ENCODE measurements at regions not wholly inside any gene's neighbourhood (a gene's known extent, or its start where the extent isn't known, plus 50 kb on each side); places are given as distances from the start of the nearest gene placed in this dataset.

DNA sequence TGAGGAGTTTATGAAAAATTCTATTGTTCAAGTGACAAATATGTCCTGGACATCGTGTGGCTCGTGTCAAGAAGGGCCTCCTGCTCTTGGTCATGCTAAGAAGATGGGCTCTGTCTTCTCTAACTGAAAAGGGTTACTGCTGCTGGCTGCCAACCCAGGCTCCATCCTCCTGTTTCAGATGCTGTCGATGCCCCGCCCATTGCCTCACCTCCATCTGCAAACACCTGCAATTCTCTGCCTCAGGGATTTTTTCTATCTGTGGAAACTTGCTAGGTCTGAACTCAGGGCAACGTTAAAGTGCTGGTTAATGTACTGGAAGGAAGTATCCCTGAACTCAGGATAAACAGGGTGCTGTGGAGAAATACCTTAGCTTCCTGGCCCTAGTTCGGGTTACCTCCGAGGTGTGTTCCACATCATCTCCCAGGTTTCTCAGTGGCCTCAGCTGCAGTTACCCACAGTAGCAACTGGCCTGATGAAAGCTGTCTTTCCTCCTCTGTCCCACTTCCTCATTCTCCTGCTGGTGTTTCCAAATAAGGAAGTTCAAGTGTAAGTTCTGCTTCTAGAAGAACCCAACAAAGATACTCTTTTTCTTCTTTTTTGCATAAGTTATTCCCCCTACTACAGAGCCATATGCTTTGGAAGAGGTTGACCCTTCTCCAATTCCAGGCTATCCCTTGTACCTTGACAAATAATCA, 151.7 kb upstream of the SMIM23 start:
- ATAC-seq: peak; percentile 40 to 64 (median 44)
- Histone ChIP-seq H3K27ac (no peak overlapping the region), H3K9me3 (no peaks in the 10 kb centered on the region), H3K4me1 (peaks cover 0 to 5% (median 0%) of the 10 kb centered on the region in 4 donors), H3K36me3 (no peaks in the 10 kb centered on the region), H3K4me3 (no peak overlapping the region), H3K27me3 (no peaks in the 10 kb centered on the region)
- 38% methylated on average over 3 of the region's 7 CpGs for WGBS (ENCODE audit: insufficient coverage, low coverage, low lambda C conversion rate, missing lambda C conversion rate)
- intact Hi-C loops (cut with DNase I): no loop called here
- DNase-seq: no peak
- TF ChIP-seq POLR2A (IDR thresholded peaks at IDR 0.05): no peak
- TF ChIP-seq, protein P1, sequence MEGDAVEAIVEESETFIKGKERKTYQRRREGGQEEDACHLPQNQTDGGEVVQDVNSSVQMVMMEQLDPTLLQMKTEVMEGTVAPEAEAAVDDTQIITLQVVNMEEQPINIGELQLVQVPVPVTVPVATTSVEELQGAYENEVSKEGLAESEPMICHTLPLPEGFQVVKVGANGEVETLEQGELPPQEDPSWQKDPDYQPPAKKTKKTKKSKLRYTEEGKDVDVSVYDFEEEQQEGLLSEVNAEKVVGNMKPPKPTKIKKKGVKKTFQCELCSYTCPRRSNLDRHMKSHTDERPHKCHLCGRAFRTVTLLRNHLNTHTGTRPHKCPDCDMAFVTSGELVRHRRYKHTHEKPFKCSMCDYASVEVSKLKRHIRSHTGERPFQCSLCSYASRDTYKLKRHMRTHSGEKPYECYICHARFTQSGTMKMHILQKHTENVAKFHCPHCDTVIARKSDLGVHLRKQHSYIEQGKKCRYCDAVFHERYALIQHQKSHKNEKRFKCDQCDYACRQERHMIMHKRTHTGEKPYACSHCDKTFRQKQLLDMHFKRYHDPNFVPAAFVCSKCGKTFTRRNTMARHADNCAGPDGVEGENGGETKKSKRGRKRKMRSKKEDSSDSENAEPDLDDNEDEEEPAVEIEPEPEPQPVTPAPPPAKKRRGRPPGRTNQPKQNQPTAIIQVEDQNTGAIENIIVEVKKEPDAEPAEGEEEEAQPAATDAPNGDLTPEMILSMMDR (IDR thresholded peaks at IDR 0.05): no peak

DNA sequence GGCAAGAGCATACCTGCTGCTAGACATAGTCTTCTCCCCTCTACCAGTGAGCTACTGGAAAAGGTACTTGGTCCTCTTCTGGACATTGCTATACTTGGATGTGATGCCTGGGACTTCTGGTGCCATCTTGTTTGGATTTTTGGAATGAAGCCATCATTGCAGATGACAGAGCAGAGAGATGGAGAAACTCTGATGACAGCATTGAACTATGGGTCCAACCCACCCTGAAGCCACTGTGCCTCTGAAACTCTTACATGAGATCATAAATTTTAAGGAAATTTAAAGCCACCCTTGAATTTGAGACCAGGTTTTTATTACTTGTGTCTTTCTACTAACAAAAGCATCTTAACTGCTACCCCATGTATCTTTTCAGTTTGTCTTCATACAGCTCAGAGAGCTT, 151.1 kb upstream of the SMIM23 start:
- TF ChIP-seq, protein P1 (IDR thresholded peaks at IDR 0.05): no peak
- no peak for TF ChIP-seq POLR2A (IDR thresholded peaks at IDR 0.05)
- DNase-seq (no peak), ATAC-seq (no peak)
- intact Hi-C loops (cut with DNase I): no loop called here
- Histone ChIP-seq H3K9me3 (no peaks in the 10 kb centered on the region), H3K27me3 (no peaks in the 10 kb centered on the region), H3K4me3 (no peak overlapping the region), H3K4me1 (peaks cover 0 to 5% (median 0%) of the 10 kb centered on the region in 4 donors), H3K27ac (no peak overlapping the region), H3K36me3 (no peaks in the 10 kb centered on the region)

DNA sequence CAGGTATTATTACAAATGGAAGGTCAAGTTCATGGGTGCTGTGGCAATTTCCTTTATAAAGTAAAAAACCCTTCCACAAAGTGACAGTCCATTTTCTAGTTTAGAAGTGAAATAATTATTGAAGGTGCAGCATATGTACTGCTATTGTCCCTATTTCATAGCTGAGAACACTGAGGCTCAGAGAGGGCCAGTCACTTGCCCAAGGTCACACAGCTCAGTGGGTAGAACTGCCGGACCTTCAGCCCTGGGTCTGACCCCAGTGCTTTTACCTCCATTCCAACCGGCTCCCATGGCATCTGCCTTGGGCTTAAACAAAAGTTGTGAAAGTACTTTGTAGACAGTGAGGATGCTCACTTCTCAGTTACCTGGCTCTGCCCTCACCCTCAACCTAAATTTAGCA, 150.6 kb upstream of the SMIM23 start:
- ATAC-seq (no peak), DNase-seq (no peak)
- no peak overlapping the region for H3K27ac ChIP-seq
- 51% methylated on average over 2 of the region's 2 CpGs for WGBS (ENCODE audit: insufficient coverage, low coverage, low lambda C conversion rate, missing lambda C conversion rate)
- H3K27me3 ChIP-seq: no peaks in the 10 kb centered on the region
- H3K9me3 ChIP-seq: no peaks in the 10 kb centered on the region
- intact Hi-C loops (cut with DNase I): no loop called here
- TF ChIP-seq, protein P1 (IDR thresholded peaks at IDR 0.05): no peak
- no peak for TF ChIP-seq POLR2A (IDR thresholded peaks at IDR 0.05)
- H3K36me3 ChIP-seq: no peaks in the 10 kb centered on the region
- peaks cover 0 to under 1% (median 0%) of the 10 kb centered on the region in 4 donors for H3K4me1 ChIP-seq
- H3K4me3 ChIP-seq: no peak overlapping the region

DNA sequence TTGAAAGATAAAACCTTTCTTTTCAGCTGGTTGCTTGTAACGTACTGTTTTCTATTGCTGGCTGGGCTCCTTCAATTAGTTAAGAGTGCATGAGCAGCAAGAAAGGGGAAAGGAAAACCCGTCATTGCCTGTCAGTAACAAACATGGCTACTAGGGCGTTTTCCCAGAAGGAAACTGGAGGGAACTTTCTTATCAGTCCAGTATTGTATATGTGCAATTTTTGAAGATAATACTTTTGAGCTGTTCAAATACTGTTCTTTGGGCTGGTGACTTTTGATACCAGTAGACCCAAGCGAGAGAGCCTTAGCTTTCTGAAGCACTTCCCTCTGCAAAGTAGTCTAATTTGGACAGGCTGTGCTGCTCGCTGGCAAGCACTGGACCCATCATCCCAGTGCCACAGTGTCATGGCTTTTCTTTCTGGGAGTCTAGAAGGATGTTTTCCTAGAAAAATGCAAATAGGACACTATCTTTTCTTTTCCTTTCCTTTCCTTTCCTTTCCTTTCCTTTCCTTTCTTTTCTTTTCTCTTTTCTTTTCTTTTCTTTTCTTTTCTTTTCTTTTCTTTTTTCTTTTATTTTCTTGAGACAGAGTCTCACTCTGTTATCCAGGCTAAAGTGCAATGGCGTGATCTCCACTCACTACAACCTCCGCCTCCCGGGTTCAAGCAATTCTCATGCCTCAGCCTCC, 149.9 kb upstream of the SMIM23 start:
- WGBS (ENCODE audit: insufficient coverage, low coverage, low lambda C conversion rate, missing lambda C conversion rate): 50% methylated on average over 8 of the region's 8 CpGs
- Histone ChIP-seq H3K9me3 (no peaks in the 10 kb centered on the region), H3K4me1 (no peaks in the 10 kb centered on the region), H3K27me3 (no peaks in the 10 kb centered on the region), H3K4me3 (no peak overlapping the region), H3K36me3 (no peaks in the 10 kb centered on the region), H3K27ac (no peak overlapping the region)
- peak in 3 of 4 donors; percentile 25 to 49 (median 38) for ATAC-seq
- TF ChIP-seq, protein P1 (IDR thresholded peaks at IDR 0.05): no peak
- TF ChIP-seq POLR2A (IDR thresholded peaks at IDR 0.05): no peak
- DNase-seq: no peak
- intact Hi-C loops (cut with DNase I): no loop called here

Measured in right lobe of liver (tissue), 6 donors.